GM12878 (cell line): ENCODE measurements at regions not wholly inside any gene's neighbourhood (a gene's known extent, or its start where the extent isn't known, plus 50 kb on each side); places are given as distances from the start of the nearest gene placed in this dataset.

Experiments
- CREB1 ChIP-seq: IDR thresholded peaks from 2 replicates; pipeline ENCODE4 v1.6.1; 2012; ENCODE audit warnings: low read depth, mild to moderate bottlenecking, inconsistent platforms
- CTCF ChIP-seq, 3 experiments: IDR thresholded peaks in 2 of 3; conservative IDR thresholded peaks in 1 of 3; 2 replicates each; pipeline ENCODE4 v1.5.1; 2011; ENCODE audit warnings: low read depth in 3 of 3, low read length in 3 of 3, mild to moderate bottlenecking in 3 of 3, control low read depth in 2 of 3, moderate library complexity in 2 of 3, inconsistent platforms in 1 of 3, mixed read lengths in 1 of 3; ENCODE audit not compliant: control insufficient read depth in 2 of 3, insufficient read depth in 1 of 3; ENCODE audit errors: extremely low read depth in 1 of 3
- CUX1 ChIP-seq: IDR thresholded peaks from 2 replicates; pipeline ENCODE4 v1.6.1; 2012; ENCODE audit warnings: improper control_type of control experiment, low read depth, low read length; ENCODE audit not compliant: insufficient replicate concordance
- EED ChIP-seq: sonication (generic); IDR thresholded peaks from 2 replicates; pipeline ENCODE4 v1.6.1; 2016; ENCODE audit warnings: antibody characterized with exemption, low read depth
- EGR1 ChIP-seq, 2 experiments: IDR thresholded peaks; 1 replicate in 1 of 2; 2 replicates in 1 of 2; pipeline ENCODE4 v1.6.1; 2011 to 2012; ENCODE audit warnings: low read depth in 2 of 2, low read length in 2 of 2, borderline replicate concordance in 1 of 2, mild to moderate bottlenecking in 1 of 2, moderate library complexity in 1 of 2
- EZH2 ChIP-seq: IDR thresholded peaks from 2 replicates; pipeline ENCODE4 v1.6.1; 2012; ENCODE audit warnings: low read depth, mild to moderate bottlenecking, control low read depth, inconsistent platforms, low read length, borderline replicate concordance; ENCODE audit not compliant: control insufficient read depth
- HCFC1 ChIP-seq: fragments of 150-350 bp; IDR thresholded peaks from 2 replicates; pipeline ENCODE4 v1.6.1; 2014; ENCODE audit warnings: low read length
- MAX ChIP-seq: IDR thresholded peaks from 2 replicates; pipeline ENCODE4 v1.6.1; 2012; ENCODE audit warnings: low read depth, low read length, improper control_type of control experiment
- NFYB ChIP-seq: IDR thresholded peaks from 2 replicates; pipeline ENCODE4 v1.6.1; 2011; ENCODE audit warnings: low read depth, mild to moderate bottlenecking, low read length, improper control_type of control experiment, moderate library complexity; ENCODE audit not compliant: insufficient read depth
- RBBP5 ChIP-seq: fragments of 200-600 bp; sonication (generic); conservative IDR thresholded peaks from 2 replicates; pipeline ENCODE4 v1.6.1; 2016
- SMAD5 ChIP-seq: IDR thresholded peaks from 2 replicates; pipeline ENCODE4 v1.6.1; 2016; ENCODE audit warnings: antibody characterized with exemption, low read depth
- ZBTB33 ChIP-seq: fragments of 450-650 bp; IDR thresholded peaks from 2 replicates; pipeline ENCODE4 v1.6.1; 2017; ENCODE audit warnings: mild to moderate bottlenecking

GRCh38 chr10:108434559-108435252 is 1270.2 kb upstream of the SORCS1 start:
- TF ChIP-seq CTCF (IDR thresholded peaks at IDR 0.05 in 2 of 3, conservative IDR thresholded peaks at IDR 0.05 in 1 of 3; ENCODE audit: control insufficient read depth in 2 of 3, extremely low read depth in 1 of 3, insufficient read depth in 1 of 3, low read depth in 3 of 3, low read length in 3 of 3) (no peak), EZH2 (no peak), ZBTB33 (no peak), HCFC1 (no peak), EED (no peak), RBBP5 (no peak), NFYB (no peak), CREB1 (no peak), EGR1 (IDR thresholded peaks at IDR 0.05; ENCODE audit: borderline replicate concordance in 1 of 2, low read depth in 2 of 2, low read length in 2 of 2) (no peak), SMAD5 (no peak), MAX (no peak), CUX1 (no peak)
